Common myeloid progenitor, CD34-positive (primary cell): ENCODE measurements at regions not wholly inside any gene's neighbourhood (a gene's known extent, or its start where the extent isn't known, plus 50 kb on each side); places are given as distances from the start of the nearest gene placed in this dataset.

Experiments used
- CTCF ChIA-PET: fragments of 350-600 bp; sonication (Branson Sonifier 250); formaldehyde crosslinking; loops from one replicate; lab custom pipeline; 2021; ENCODE audit warnings: antibody characterized with exemption; lab: Charles Lee
- POLR2A ChIA-PET: fragments of 350-600 bp; sonication (Branson Sonifier 250); formaldehyde crosslinking; loops from one replicate; lab custom pipeline; 2021; ENCODE audit warnings: antibody characterized with exemption; lab: Charles Lee
- DNase-seq, 3 donors: peaks; one replicate each; pipeline versions ENCODE4 v3.0.0 to v3.0.0-alpha.2; 2013
- H3K27ac ChIP-seq, 2 experiments: 1 replicate in 1 of 2; 2 replicates in 1 of 2; pipeline ENCODE4 v1.7.0; 2013; ENCODE audit warnings: inconsistent platforms in 2 of 2, low read length in 2 of 2, mild to moderate bottlenecking in 2 of 2, low read depth in 1 of 2, moderate library complexity in 1 of 2; ENCODE audit not compliant: severe bottlenecking in 2 of 2, insufficient read depth in 1 of 2, poor library complexity in 1 of 2
- H3K27me3 ChIP-seq, 5 experiments: replicated peaks in 2 of 5; 1 replicate in 3 of 5; 2 replicates in 2 of 5; pipeline versions ENCODE4 v1.6.1 to v1.7.0; 2013; ENCODE audit warnings: low read length in 4 of 5, mild to moderate bottlenecking in 2 of 5, moderate library complexity in 2 of 5, inconsistent platforms in 1 of 5; ENCODE audit not compliant: insufficient read depth in 5 of 5, control insufficient read depth in 4 of 5
- H3K36me3 ChIP-seq, 4 experiments: 1 replicate in 2 of 4; 2 replicates in 2 of 4; pipeline versions ENCODE4 v1.6.1 to v1.7.0; 2013; ENCODE audit warnings: low read length in 3 of 4, control low read depth in 1 of 4, mild to moderate bottlenecking in 1 of 4; ENCODE audit not compliant: control insufficient read depth in 4 of 4, insufficient read depth in 4 of 4
- H3K4me1 ChIP-seq, 4 experiments: 1 replicate in 3 of 4; 2 replicates in 1 of 4; pipeline versions ENCODE4 v1.6.1 to v1.7.1; 2013; ENCODE audit warnings: low read length in 3 of 4, mild to moderate bottlenecking in 3 of 4, control low read depth in 1 of 4, inconsistent platforms in 1 of 4, moderate library complexity in 1 of 4; ENCODE audit not compliant: control insufficient read depth in 4 of 4, insufficient read depth in 4 of 4; ENCODE audit errors: control extremely low read depth in 1 of 4
- H3K4me3 ChIP-seq, 7 experiments: 1 replicate in 4 of 7; 2 replicates in 3 of 7; pipeline versions ENCODE4 v1.5.1 to v1.7.0; 2013; ENCODE audit warnings: mild to moderate bottlenecking in 7 of 7, low read length in 6 of 7, moderate library complexity in 6 of 7, inconsistent platforms in 2 of 7, low read depth in 2 of 7, control low read depth in 1 of 7; ENCODE audit not compliant: insufficient read depth in 4 of 7, control insufficient read depth in 1 of 7; ENCODE audit errors: extremely low read depth in 1 of 7
- H3K9me3 ChIP-seq, 5 experiments: 1 replicate in 4 of 5; 2 replicates in 1 of 5; pipeline versions ENCODE4 v1.6.1 to v1.7.1; 2013; ENCODE audit warnings: low read length in 4 of 5, mild to moderate bottlenecking in 2 of 5, inconsistent platforms in 1 of 5, low read depth in 1 of 5, moderate library complexity in 1 of 5; ENCODE audit not compliant: control insufficient read depth in 4 of 5, insufficient read depth in 2 of 5; ENCODE audit errors: control extremely low read depth in 1 of 5
- WGBS: methylation state at CpG from one replicate; pipeline ENCODE4 v1.1.5; 2013; ENCODE audit not compliant: insufficient coverage; 5-methylcytosine and 5-hydroxymethylcytosine counted together

DNA sequence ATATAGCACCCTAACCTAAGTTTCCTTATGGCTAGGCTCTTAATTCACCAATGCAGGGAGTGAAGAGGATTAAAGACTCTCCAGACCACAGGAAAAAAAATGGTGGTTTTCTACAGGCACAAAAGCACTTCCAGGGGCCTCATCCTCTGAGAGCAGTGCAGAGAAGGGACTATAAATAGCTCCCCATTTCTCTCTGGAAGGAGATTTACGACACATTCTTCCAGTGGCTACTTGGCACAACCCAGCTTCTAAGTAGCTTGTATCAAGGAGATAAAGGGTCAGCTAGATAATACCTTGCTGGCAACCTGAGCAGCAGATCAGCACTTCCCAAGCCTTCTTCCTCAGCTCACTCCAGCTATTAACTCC is 73.5 kb downstream of the CRPPA start:
- peak overlapping the region in 1 of 7 experiments; percentile 20 for H3K4me3 ChIP-seq
- WGBS = 0% methylated on average over 1 of the region's 1 CpG
- H3K27me3 ChIP-seq = no peaks in the 10 kb centered on the region
- H3K27ac ChIP-seq = peak overlapping the region in 1 of 2 experiments; percentile 43
- H3K36me3 ChIP-seq = no peaks in the 10 kb centered on the region
- H3K9me3 ChIP-seq = peaks cover 0 to 28% (median 10%) of the 10 kb centered on the region in 5 experiments
- peak in 1 of 3 donors; percentile 48 for DNase-seq
- CTCF ChIA-PET = interaction anchor here (1.2 to 1.3 kb wide), 2 partner anchors 37 to 74 kb away, joined by 4 read pairs; partner anchors contain the start of gene CRPPA
- peaks cover 5 to 23% (median 10%) of the 10 kb centered on the region in 4 experiments for H3K4me1 ChIP-seq
- POLR2A ChIA-PET = no interaction called here

DNA sequence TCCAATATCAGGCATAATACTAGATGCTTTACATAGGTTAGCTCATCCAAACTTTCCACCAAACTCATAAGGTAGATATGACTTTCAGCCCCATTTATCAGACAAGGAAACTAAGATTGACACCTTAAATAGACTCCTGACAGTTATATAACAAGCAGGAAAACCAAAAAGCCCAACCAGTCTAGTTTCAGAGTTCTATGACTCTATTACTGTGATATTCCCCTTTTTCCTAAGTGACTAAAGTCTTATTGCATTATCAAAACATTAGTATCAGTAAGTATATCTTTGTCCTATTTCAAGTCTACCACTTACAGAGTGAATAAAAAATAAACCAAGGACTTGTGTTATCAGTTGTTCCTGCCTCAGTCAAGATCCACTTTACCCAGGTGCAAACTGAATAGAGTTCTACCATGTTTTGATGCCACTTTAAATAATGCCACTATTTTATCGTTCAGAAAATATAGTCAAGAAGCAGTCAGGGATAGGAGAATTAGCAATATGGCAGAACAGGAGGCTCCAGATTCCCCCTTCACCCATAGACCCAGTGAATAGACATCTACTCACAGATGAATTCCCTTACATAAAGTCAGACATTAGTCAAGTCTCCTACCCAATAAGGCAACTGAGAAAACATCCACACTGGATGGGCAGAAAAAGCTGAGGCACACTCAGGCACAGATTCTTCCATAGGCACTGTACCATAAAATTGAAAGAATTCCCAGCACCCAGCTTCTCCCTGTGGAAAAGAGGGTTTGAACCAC is 74.1 kb downstream of the CRPPA start:
- no CpG with 5 or more reads among the region's 1 CpG for WGBS
- Histone ChIP-seq H3K4me1 (peaks cover 5 to 23% (median 10%) of the 10 kb centered on the region in 4 experiments), H3K36me3 (no peaks in the 10 kb centered on the region), H3K27ac (peak overlapping the region in 1 of 2 experiments; percentile 43), H3K4me3 (peak overlapping the region in 1 of 7 experiments; percentile 20), H3K27me3 (no peaks in the 10 kb centered on the region), H3K9me3 (peaks cover 0 to 28% (median 10%) of the 10 kb centered on the region in 5 experiments)
- DNase-seq = no peak
- CTCF ChIA-PET = interaction anchor here (1.3 kb wide), 1 partner anchor 74 kb away, joined by 4 read pairs; the partner anchor contains the start of gene CRPPA
- POLR2A ChIA-PET = no interaction called here

DNA sequence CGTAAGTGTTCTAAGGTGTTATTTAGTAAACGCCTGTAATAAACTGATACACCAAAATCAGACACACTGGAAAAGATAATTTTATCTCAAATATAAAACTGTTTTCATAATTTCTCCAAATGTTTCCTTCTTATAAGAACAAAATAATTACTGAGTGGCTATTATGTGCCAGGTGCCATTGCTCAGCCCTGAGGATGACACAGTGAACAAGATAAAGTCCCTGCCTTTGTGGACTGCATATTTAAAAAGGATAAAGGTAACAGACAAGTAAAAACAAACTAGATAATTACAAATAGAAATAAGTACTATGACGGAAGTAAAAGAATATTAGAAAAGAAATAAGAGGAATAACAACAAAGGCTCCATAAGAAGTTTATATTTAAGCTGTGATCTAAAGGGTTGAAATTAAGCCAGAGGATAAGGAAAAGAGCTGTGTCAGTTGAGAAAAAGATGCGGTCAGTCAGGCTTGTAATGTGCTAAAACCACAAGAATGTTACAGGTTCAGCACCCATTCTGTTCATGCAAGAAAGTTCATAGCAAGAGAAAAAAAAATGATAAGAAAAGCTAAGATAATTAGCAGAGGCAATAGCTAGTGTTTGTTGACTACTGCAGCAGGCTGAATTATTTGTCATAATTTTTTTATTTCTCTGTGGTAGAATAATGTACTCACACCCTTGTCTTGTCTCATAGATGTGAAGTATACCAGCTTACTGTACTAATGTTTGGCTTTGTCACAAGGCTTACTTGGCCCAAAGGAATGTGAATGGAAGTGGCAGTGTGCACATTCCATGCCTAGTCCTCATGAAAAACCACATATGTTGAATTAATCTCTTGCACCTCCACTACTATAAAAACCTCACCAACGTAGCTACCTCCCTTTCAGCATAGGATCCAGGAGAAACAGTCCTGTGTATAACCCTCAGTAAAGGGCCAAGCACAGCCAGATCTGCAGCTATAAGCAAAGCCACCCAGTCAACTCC is 75.1 kb downstream of the CRPPA start:
- DNase-seq = peak in 2 of 3 donors; percentile 46 to 78
- peaks cover 5 to 23% (median 10%) of the 10 kb centered on the region in 4 experiments for H3K4me1 ChIP-seq
- H3K4me3 ChIP-seq = no peak overlapping the region
- CTCF ChIA-PET = interaction anchor here (0.9 kb wide), 1 partner anchor 254 kb away, joined by 3 read pairs; no protein-coding TSS in a partner anchor
- no peak overlapping the region for H3K27ac ChIP-seq
- H3K36me3 ChIP-seq = no peaks in the 10 kb centered on the region
- 43% methylated on average over 2 of the region's 5 CpGs for WGBS
- no peaks in the 10 kb centered on the region for H3K27me3 ChIP-seq
- POLR2A ChIA-PET = no interaction called here
- peaks cover 0 to 28% (median 10%) of the 10 kb centered on the region in 5 experiments for H3K9me3 ChIP-seq

- 71% methylated on average over 1 of the region's 1 CpG for WGBS
- H3K27me3 ChIP-seq = no peaks in the 10 kb centered on the region
- H3K9me3 ChIP-seq = peaks cover 0 to 21% (median 7%) of the 10 kb centered on the region in 5 experiments
- no peak overlapping the region for H3K4me3 ChIP-seq
- ChIA-PET POLR2A (no interaction called here), CTCF (interaction anchor here (0.9 to 1.1 kb wide), 2 partner anchors 9 to 252 kb away, joined by 3 to 4 read pairs; no protein-coding TSS in a partner anchor)
- H3K27ac ChIP-seq = no peak overlapping the region
- H3K36me3 ChIP-seq = no peaks in the 10 kb centered on the region
- peaks cover 5 to 23% (median 10%) of the 10 kb centered on the region in 4 experiments for H3K4me1 ChIP-seq
- DNase-seq = peak in 2 of 3 donors; percentile 52 to 72
Observed at GRCh38 chr7:16344927-16345326, 76.4 kb downstream of the CRPPA start.

- no peak overlapping the region for H3K27ac ChIP-seq
- no peaks in the 10 kb centered on the region for H3K27me3 ChIP-seq
- no peak overlapping the region for H3K4me3 ChIP-seq
- no peaks in the 10 kb centered on the region for H3K36me3 ChIP-seq
- H3K9me3 ChIP-seq = peaks cover 0 to 26% (median 5%) of the 10 kb centered on the region in 5 experiments
- CTCF ChIA-PET = no interaction called here
- POLR2A ChIA-PET = no interaction called here
- 98% methylated on average over 4 of the region's 5 CpGs for WGBS
- no peak for DNase-seq
- peaks cover 5 to 23% (median 10%) of the 10 kb centered on the region in 4 experiments for H3K4me1 ChIP-seq
Observed at GRCh38 chr7:16343612-16344011, 77.7 kb downstream of the CRPPA start.

DNA sequence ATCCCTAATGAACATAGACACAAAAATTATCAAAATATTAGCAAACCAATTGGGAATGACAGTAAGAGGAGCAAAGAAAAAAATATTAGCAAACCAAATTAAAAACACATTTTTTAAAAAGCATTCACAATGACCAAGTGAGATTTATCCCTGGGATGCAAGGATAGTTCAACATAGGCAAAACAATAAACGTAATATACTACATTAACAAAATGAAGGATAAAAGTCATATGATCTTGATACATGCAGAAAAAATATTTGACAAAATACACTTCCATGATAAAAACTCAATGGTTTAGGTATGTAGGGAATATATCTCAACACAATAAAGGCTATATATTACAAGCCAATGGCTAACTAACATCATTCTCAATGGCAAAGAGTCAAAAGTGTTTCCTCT is 83.3 kb downstream of the CRPPA start:
- POLR2A ChIA-PET = no interaction called here
- Histone ChIP-seq H3K27ac (no peak overlapping the region), H3K36me3 (peaks cover 0 to 4% (median 0%) of the 10 kb centered on the region in 4 experiments), H3K27me3 (no peaks in the 10 kb centered on the region), H3K9me3 (peaks cover 0 to 29% (median 8%) of the 10 kb centered on the region in 5 experiments), H3K4me1 (peaks cover 0 to 7% (median 0%) of the 10 kb centered on the region in 4 experiments), H3K4me3 (no peak overlapping the region)
- DNase-seq = no peak
- WGBS = no CpG with 5 or more reads among the region's 1 CpG
- CTCF ChIA-PET = no interaction called here
